H1 (cell line): ENCODE measurements at regions not wholly inside any gene's neighbourhood (a gene's known extent, or its start where the extent isn't known, plus 50 kb on each side); places are given as distances from the start of the nearest gene placed in this dataset.

Experiments used
- BACH1 ChIP-seq: IDR thresholded peaks from 2 replicates; pipeline ENCODE4 v1.6.1; 2012; ENCODE audit warnings: low read length, improper control_type of control experiment
- CTCF ChIP-seq, 3 experiments: IDR thresholded peaks; 1 replicate in 2 of 3; 2 replicates in 1 of 3; pipeline versions ENCODE4 v1.5.1 to v1.6.1; 2011; ENCODE audit warnings: low read length in 3 of 3, mild to moderate bottlenecking in 3 of 3, inconsistent platforms in 2 of 3, low read depth in 1 of 3, moderate library complexity in 1 of 3; ENCODE audit not compliant: insufficient read depth in 1 of 3; ENCODE audit errors: control extremely low read depth in 1 of 3
- EZH2 ChIP-seq: fragments of 200-600 bp; sonication (generic); IDR thresholded peaks from 2 replicates; pipeline ENCODE4 v1.7.1; 2012; ENCODE audit warnings: low read depth, mild to moderate bottlenecking, moderate library complexity, low read length, inconsistent platforms; ENCODE audit not compliant: severe bottlenecking
- JUN ChIP-seq: IDR thresholded peaks from 2 replicates; pipeline ENCODE4 v1.6.1; 2011; ENCODE audit warnings: low read depth, mild to moderate bottlenecking, improper control_type of control experiment, low read length
- JUND ChIP-seq: IDR thresholded peaks from 2 replicates; pipeline ENCODE4 v1.6.1; 2011; ENCODE audit warnings: mild to moderate bottlenecking, improper control_type of control experiment, low read length
- NANOG ChIP-seq: IDR thresholded peaks from 2 replicates; pipeline ENCODE4 v1.6.1; 2011; ENCODE audit warnings: low read length, low read depth, mild to moderate bottlenecking, inconsistent platforms; ENCODE audit not compliant: insufficient read depth, poor library complexity, severe bottlenecking
- NRF1 ChIP-seq: IDR thresholded peaks from 2 replicates; pipeline ENCODE4 v1.6.1; 2011; ENCODE audit warnings: mild to moderate bottlenecking, low read depth, low read length, improper control_type of control experiment
- POLR2A ChIP-seq, 2 experiments: IDR thresholded peaks; 1 replicate in 1 of 2; 2 replicates in 1 of 2; pipeline ENCODE4 v1.6.1; 2011; ENCODE audit warnings: low read depth in 2 of 2, low read length in 2 of 2, mild to moderate bottlenecking in 2 of 2; ENCODE audit errors: control extremely low read depth in 1 of 2
- RFX5 ChIP-seq: IDR thresholded peaks from 2 replicates; pipeline ENCODE4 v1.6.1; 2011; ENCODE audit warnings: low read depth, low read length, improper control_type of control experiment, borderline replicate concordance
- SIN3A ChIP-seq, 2 experiments: IDR thresholded peaks in 1 of 2; conservative IDR thresholded peaks in 1 of 2; 2 replicates each; pipeline ENCODE4 v1.6.1; 2011 to 2012; ENCODE audit warnings: low read length in 2 of 2, improper control_type of control experiment in 1 of 2, low read depth in 1 of 2, mild to moderate bottlenecking in 1 of 2
- TAF1 ChIP-seq: IDR thresholded peaks from 2 replicates; pipeline ENCODE4 v1.6.1; 2011; ENCODE audit warnings: mild to moderate bottlenecking, low read depth, low read length
- TCF12 ChIP-seq: IDR thresholded peaks from 2 replicates; pipeline ENCODE4 v1.6.1; 2011; ENCODE audit warnings: low read depth, mild to moderate bottlenecking, low read length
- USF2 ChIP-seq: IDR thresholded peaks from 2 replicates; pipeline ENCODE4 v1.6.1; 2011; ENCODE audit warnings: low read length, improper control_type of control experiment

- TF ChIP-seq TCF12 (no peak), POLR2A (IDR thresholded peaks at IDR 0.05; ENCODE audit: control extremely low read depth in 1 of 2, low read depth in 2 of 2, low read length in 2 of 2) (no peak), EZH2 (no peak), CTCF (IDR thresholded peaks at IDR 0.05; ENCODE audit: control extremely low read depth in 1 of 3, insufficient read depth in 1 of 3, low read depth in 1 of 3, low read length in 3 of 3) (no peak), SIN3A (conservative IDR thresholded peaks at IDR 0.05 in 1 of 2, IDR thresholded peaks at IDR 0.05 in 1 of 2; ENCODE audit: low read depth in 1 of 2, low read length in 2 of 2) (no peak), JUN (no peak), TAF1 (no peak), NANOG (no peak), USF2 (no peak), JUND (no peak), RFX5 (no peak), BACH1 (no peak), NRF1 (no peak)
These were observed 144.0 kb upstream of the IQSEC1 start for GRCh38 chr3:13217253-13217652.
